GM21390 (cell line): ENCODE measurements at regions not wholly inside any gene's neighbourhood (a gene's known extent, or its start where the extent isn't known, plus 50 kb on each side); places are given as distances from the start of the nearest gene placed in this dataset.

Experiments used
- ATAC-seq: cut with Tn5 transposase; IDR thresholded peaks from one replicate; pipeline ENCODE4 v1.9.1; 2021; ENCODE audit not compliant: unreplicated experiment

- ATAC-seq: no peak
These were observed 97.8 kb downstream of the AQP9 start for GRCh38 chr15:58235961-58236360.

- no peak for ATAC-seq
These were observed 102.2 kb downstream of the AQP9 start for GRCh38 chr15:58240191-58240932.

- no peak for ATAC-seq
These were observed 103.7 kb downstream of the AQP9 start for GRCh38 chr15:58241872-58242271.

GRCh38 chr15:58243070-58243469 lies 104.9 kb downstream of the AQP9 start:
- no peak for ATAC-seq

GRCh38 chr15:58244536-58244935 lies 106.4 kb downstream of the AQP9 start:
- no peak for ATAC-seq

GRCh38 chr15:58246041-58246440 lies 107.9 kb downstream of the AQP9 start:
- no peak for ATAC-seq

GRCh38 chr15:58247855-58248842 lies 110.0 kb downstream of the AQP9 start:
- ATAC-seq: no peak

- no peak for ATAC-seq
These were observed 111.6 kb downstream of the AQP9 start for GRCh38 chr15:58249646-58250312.

GRCh38 chr15:58252586-58253323 lies 114.6 kb downstream of the AQP9 start:
- ATAC-seq: no peak

GRCh38 chr15:58257776-58258325 lies 119.7 kb downstream of the AQP9 start:
- no peak for ATAC-seq

GRCh38 chr15:58258501-58259292 lies 120.5 kb downstream of the AQP9 start:
- ATAC-seq: no peak

GRCh38 chr15:58260205-58260724 lies 122.1 kb downstream of the AQP9 start:
- no peak for ATAC-seq

- ATAC-seq: no peak
These were observed 122.6 kb downstream of the AQP9 start for GRCh38 chr15:58260725-58261267.

GRCh38 chr15:58261368-58261767 lies 123.2 kb downstream of the AQP9 start:
- no peak for ATAC-seq

- no peak for ATAC-seq
These were observed 126.1 kb downstream of the AQP9 start for GRCh38 chr15:58264053-58264971.

- ATAC-seq: no peak
These were observed 128.9 kb downstream of the AQP9 start for GRCh38 chr15:58267051-58267450.

- no peak for ATAC-seq
These were observed 130.6 kb downstream of the AQP9 start for GRCh38 chr15:58268746-58269267.
